ENCODE measurements at regions not wholly inside any gene's neighbourhood (a gene's known extent, or its start where the extent isn't known, plus 50 kb on each side); places are given as distances from the start of the nearest gene placed in this dataset.

DNA sequence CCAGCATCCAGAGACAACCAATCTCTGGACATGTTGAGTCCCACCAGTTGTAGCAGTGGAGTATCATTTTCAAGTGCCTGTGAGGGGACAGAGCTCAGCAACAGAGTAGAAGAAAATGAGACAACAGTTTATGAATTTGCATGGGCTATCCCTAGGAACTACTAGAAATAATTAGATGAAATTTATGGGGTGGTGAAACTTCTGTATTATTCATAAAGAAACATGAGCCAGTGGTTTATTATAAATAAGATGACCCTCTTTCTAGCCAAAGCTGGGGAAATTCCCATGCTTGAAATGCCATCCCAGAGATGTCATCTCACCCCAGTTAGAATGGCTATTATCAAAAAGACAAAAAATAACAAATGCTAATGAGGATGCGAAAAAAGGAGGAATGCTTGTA lies 55.1 kb upstream of the ITGB8 start:
- Histone ChIP-seq H3K79me2 (ENCODE audit: insufficient read depth) (no peaks in the 10 kb centered on the region), H3F3A (replicated peaks; ENCODE audit: insufficient read depth) (peaks cover 7% of the 10 kb centered on the region), H3K27ac (ENCODE audit: low read depth in 2 of 2, low read length in 1 of 2) (no peak overlapping the region), H3K27me3 (ENCODE audit: insufficient read depth) (no peaks in the 10 kb centered on the region), H3K36me3 (replicated peaks in 1 of 2; ENCODE audit: control insufficient read depth in 1 of 2, insufficient read depth in 2 of 2, low read length in 1 of 2) (no peaks in the 10 kb centered on the region), H3K4me2 (no peak overlapping the region), H2AFZ (ENCODE audit: low read depth) (no peak overlapping the region), H4K20me1 (ENCODE audit: insufficient read depth) (no peaks in the 10 kb centered on the region), H3K4me1 (ENCODE audit: control insufficient read depth in 1 of 2, insufficient read depth in 2 of 2, low read depth in 1 of 2, low read length in 1 of 2) (peaks cover 0 to 5% of the 10 kb centered on the region in 2 experiments; a peak in 2 of 4 replicates), H3K9me2 (no peaks in the 10 kb centered on the region), H3K9ac (no peak overlapping the region), H3K4me3 (ENCODE audit: low read depth in 2 of 2, low read length in 1 of 2) (no peak overlapping the region), H3K9me3 (no peaks in the 10 kb centered on the region)
- ChIA-PET POLR2A (no interaction called here), CTCF (interaction anchor here (0.9 to 1.5 kb wide), 4 partner anchors 9 to 323 kb away, joined by 3 to 5 read pairs (median 3); no protein-coding TSS in a partner anchor)
- whole genome bisulfite sequencing (ENCODE audit: low lambda C conversion rate): 98% methylated on average over 1 of the region's 1 CpG
- TF ChIP-seq RAD21 (IDR thresholded peaks at IDR 0.05; ENCODE audit: low read length): no peak
- TF ChIP-seq, protein P1, sequence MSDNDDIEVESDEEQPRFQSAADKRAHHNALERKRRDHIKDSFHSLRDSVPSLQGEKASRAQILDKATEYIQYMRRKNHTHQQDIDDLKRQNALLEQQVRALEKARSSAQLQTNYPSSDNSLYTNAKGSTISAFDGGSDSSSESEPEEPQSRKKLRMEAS (IDR thresholded peaks at IDR 0.05; ENCODE audit: low read depth): no peak
- TF ChIP-seq, protein P2, sequence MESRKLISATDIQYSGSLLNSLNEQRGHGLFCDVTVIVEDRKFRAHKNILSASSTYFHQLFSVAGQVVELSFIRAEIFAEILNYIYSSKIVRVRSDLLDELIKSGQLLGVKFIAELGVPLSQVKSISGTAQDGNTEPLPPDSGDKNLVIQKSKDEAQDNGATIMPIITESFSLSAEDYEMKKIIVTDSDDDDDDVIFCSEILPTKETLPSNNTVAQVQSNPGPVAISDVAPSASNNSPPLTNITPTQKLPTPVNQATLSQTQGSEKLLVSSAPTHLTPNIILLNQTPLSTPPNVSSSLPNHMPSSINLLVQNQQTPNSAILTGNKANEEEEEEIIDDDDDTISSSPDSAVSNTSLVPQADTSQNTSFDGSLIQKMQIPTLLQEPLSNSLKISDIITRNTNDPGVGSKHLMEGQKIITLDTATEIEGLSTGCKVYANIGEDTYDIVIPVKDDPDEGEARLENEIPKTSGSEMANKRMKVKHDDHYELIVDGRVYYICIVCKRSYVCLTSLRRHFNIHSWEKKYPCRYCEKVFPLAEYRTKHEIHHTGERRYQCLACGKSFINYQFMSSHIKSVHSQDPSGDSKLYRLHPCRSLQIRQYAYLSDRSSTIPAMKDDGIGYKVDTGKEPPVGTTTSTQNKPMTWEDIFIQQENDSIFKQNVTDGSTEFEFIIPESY (IDR thresholded peaks at IDR 0.05; ENCODE audit: borderline replicate concordance, low read depth): no peak
- DNase-seq: no peak

- Histone ChIP-seq H3K9ac (no peak overlapping the region), H4K20me1 (ENCODE audit: insufficient read depth) (no peaks in the 10 kb centered on the region), H3K79me2 (ENCODE audit: insufficient read depth) (no peaks in the 10 kb centered on the region), H2AFZ (ENCODE audit: low read depth) (no peak overlapping the region), H3K4me3 (ENCODE audit: low read depth in 2 of 2, low read length in 1 of 2) (no peak overlapping the region), H3K27me3 (ENCODE audit: insufficient read depth) (no peaks in the 10 kb centered on the region), H3K9me3 (no peaks in the 10 kb centered on the region), H3K27ac (ENCODE audit: low read depth in 2 of 2, low read length in 1 of 2) (no peak overlapping the region), H3K4me2 (no peak overlapping the region), H3K4me1 (ENCODE audit: control insufficient read depth in 1 of 2, insufficient read depth in 2 of 2, low read depth in 1 of 2, low read length in 1 of 2) (peaks cover 3 to 12% of the 10 kb centered on the region in 2 experiments; a peak in 2 of 4 replicates), H3K36me3 (replicated peaks in 1 of 2; ENCODE audit: control insufficient read depth in 1 of 2, insufficient read depth in 2 of 2, low read length in 1 of 2) (no peaks in the 10 kb centered on the region), H3K9me2 (no peaks in the 10 kb centered on the region), H3F3A (replicated peaks; ENCODE audit: insufficient read depth) (peaks cover 18% of the 10 kb centered on the region)
- TF ChIP-seq, protein P3, sequence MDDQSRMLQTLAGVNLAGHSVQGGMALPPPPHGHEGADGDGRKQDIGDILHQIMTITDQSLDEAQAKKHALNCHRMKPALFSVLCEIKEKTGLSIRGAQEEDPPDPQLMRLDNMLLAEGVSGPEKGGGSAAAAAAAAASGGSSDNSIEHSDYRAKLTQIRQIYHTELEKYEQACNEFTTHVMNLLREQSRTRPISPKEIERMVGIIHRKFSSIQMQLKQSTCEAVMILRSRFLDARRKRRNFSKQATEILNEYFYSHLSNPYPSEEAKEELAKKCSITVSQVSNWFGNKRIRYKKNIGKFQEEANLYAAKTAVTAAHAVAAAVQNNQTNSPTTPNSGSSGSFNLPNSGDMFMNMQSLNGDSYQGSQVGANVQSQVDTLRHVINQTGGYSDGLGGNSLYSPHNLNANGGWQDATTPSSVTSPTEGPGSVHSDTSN (IDR thresholded peaks at IDR 0.05): no peak
- TF ChIP-seq GABPA (IDR thresholded peaks at IDR 0.05; ENCODE audit: low read depth) (no peak), JUND (IDR thresholded peaks at IDR 0.05) (no peak), FOXM1 (IDR thresholded peaks at IDR 0.05; ENCODE audit: low read depth) (no peak), GATA2 (CRISPR knock-in tag; IDR thresholded peaks at IDR 0.05) (no peak), POLR2AphosphoS5 (IDR thresholded peaks at IDR 0.05; ENCODE audit: low read depth, low read length) (no peak), FOXJ3 (CRISPR knock-in tag; IDR thresholded peaks at IDR 0.05) (no peak), USF1 (IDR thresholded peaks at IDR 0.05; ENCODE audit: borderline replicate concordance, low read depth) (no peak)
- 76% methylated on average over 2 of the region's 2 CpGs for WGBS (ENCODE audit: low lambda C conversion rate)
- POLR2A ChIA-PET: no interaction called here
- no peak for DNase-seq
- CTCF ChIA-PET: interaction anchor here (0.8 to 1.2 kb wide), 2 partner anchors 10 to 13 kb away, joined by 3 to 4 read pairs; no protein-coding TSS in a partner anchor
Observed at GRCh38 chr7:20276705-20277472, 53.8 kb upstream of the ITGB8 start.

Data from SK-N-SH (cell line).